ENCODE measurements at regions not wholly inside any gene's neighbourhood (a gene's known extent, or its start where the extent isn't known, plus 50 kb on each side); places are given as distances from the start of the nearest gene placed in this dataset.

DNA sequence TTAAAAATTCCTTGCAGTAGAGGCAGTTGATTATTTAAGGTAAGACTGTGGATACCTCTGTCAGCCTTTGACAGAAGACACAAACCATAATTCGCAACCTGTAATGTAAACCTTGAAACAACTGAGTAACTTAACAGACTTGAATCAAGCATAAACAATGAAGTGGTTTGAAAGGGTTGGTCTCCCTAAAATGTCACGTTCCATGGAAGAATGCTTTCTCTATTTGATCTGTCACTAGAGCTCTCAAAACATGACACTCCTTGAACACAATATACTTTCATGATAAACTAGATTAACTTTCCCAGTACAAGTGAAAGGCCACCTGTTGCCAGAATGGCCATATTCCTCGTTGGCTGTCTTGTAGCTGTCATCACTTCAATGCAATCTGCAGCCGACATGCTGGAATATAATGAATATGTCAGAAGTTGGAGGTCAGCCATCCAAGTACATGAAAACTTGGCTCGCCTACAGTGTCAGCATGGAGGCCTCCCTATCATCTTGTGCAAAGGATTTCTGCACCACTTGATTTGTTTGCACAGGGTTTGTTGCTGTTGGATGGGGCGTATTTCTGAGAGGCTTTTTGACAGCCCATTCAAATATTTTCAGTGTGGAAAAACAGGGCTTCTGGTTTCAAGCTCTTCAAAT lies 228.0 kb downstream of the TLE4 start:
- no peak for DNase-seq

DNA sequence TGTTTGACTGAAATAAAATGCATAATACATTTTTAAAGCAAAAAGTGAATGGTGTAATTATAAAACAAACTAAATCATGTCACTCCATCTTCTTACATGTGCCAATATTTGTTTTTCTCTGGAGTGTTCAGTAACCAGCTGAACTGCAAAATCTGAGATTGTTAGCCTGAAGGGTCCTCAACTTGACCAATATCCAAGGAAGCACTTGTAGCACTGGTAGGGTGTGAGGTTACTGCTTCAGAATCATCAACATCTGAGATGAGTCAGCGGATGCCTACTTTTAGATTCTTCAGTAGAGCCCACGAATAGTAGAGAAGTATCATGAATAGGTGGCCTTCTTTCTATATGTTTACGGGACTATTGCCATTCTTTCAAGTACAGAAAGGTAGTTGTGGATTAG lies 226.7 kb downstream of the TLE4 start:
- no peak for DNase-seq

DNA sequence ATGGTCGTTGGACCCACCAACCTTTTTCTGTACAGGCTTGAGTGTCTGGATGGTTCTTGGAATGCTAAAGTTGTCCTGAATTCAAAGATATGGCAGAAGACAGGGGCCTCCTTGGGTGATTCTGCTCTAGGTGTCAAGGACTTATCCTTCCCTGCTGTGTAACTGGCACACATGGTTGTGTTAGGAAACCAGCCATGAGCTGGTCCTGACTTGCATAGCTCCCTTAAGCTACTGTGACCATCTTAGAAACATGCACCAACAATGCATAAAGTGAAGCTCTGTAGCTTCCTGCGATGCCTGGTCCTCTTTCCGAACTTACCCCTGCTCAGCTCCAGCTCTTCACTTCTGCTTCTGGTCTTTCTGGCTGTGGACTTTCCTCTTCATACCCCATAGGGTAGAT lies 224.6 kb downstream of the TLE4 start:
- DNase-seq: no peak

DNA sequence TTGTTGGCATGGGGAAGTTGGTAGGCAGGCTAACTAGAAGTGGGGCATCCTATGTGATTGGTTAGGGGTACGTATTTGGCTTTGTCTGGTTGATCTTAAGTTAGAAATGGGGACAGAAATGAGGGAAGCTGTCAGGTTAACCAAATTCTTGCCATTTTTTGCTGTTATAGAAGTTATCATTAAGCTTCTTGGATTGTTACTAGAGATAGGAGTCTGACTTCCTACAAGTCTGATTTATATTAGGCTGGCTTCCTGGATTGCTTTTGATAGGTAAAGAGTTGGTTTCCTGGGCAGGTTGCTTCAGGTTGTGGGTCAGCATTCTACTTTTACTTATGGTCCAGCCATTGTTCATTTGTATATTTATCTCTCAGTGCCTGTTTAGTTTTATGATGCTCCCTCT lies 216.9 kb downstream of the TLE4 start:
- DNase-seq: no peak

DNA sequence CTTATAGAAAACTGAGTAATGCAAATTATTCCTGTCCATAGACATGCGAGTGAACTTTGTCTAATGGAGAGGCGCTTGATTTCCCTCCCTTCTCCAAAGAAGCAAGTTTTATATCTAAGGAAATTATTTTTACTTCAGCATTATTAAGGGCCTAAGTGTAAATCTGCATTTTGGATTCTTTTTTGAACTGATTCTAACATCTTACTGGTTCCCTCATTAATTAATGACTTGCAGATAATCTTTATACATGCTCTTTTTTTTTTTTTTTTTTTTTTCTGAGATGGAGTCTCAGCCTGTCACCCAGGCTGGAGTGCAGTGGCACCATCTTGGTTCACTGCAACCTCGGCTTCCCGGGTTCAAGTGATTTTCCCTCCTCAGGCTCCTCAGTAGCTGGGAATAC lies 209.5 kb downstream of the TLE4 start:
- DNase-seq: no peak

DNA sequence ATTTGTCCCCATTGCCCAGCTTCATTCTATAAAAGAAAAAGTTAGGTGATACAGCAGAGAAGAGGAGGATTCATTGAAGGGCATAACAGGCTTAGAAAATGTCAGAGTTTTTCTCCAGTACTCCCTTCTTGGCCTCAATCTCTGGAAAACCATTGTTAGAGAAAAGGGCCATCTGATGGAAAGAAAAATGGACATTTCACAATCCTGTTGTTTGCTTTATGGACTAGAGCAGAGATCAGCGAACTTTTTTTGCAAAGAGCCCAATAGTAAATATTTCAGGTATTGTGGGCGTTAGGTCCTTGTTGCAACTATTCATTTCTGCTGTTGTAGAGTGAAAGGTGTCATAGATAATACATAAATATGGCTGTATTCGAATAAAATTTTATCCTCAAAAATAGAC lies 208.8 kb downstream of the TLE4 start:
- DNase-seq: no peak

DNA sequence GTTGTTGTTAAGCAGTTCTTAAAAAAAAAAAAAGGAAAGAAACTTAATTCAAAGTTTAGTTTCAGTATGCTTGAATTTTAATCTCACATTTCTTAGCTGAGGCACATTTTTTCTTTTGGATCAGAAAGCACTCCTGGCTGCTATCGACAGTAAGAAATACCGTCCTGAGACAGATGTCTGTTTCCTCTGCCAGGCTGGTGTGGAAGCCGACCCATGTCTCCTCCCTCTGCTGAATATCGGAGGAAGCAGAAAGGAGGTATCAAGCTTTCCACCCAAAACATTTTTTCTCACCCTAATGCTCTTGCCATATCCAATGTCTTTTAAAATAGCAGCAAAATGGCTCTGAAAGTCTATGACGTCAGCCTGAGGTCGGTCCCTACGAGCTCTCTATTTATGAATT lies 208.1 kb downstream of the TLE4 start:
- DNase-seq: no peak

DNA sequence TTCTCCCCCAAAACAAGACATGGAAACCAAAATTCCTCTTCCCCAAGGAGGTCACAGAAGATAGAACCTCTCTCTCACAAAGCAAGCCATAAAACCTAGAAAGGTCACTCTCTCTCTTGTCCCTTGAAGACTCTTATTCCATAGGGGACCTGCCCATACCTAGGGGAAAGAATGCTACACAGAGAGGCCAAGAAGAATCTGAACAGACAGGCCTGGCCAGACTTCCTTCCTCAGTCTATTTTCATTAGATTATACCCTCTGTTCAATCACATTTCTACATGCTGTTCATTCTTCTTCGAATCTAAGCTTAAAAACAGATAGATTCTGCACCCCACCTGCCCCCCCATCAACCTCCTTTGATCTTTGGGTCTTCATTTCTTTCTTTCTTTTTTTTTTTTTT lies 206.8 kb downstream of the TLE4 start:
- DNase-seq: no peak

DNA sequence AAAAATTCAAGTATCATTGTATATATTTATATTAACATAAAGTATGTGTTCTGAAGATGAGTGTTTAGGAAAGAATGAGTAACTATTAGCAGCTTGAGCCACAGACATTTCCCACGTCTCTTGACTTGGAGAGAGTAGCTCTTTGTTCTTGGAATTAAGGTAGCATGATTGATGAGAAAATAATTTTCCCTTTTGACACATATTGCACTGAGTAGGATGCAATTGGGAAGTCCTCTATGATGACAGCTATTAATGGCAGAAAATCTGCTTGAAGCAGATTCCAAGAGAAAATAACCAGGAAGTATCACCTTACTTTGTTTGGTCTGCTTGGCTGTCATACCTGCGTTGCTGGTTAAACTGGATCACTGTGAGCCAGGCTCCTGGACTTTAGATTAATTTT lies 204.8 kb downstream of the TLE4 start:
- no peak for DNase-seq

Data from activated naive CD4-positive, alpha-beta T cell (primary cell).